GM19438 (cell line): ENCODE measurements at regions not wholly inside any gene's neighbourhood (a gene's known extent, or its start where the extent isn't known, plus 50 kb on each side); places are given as distances from the start of the nearest gene placed in this dataset.

Source experiments
- ATAC-seq: cut with Tn5 transposase; IDR thresholded peaks from one replicate; pipeline ENCODE4 v1.9.1; 2021; ENCODE audit warnings: low read depth; ENCODE audit not compliant: unreplicated experiment

- no peak for ATAC-seq
Observed at GRCh38 chr3:135840436-135840835, 125.1 kb upstream of the PPP2R3A start.

GRCh38 chr3:135844386-135844785 is 121.1 kb upstream of the PPP2R3A start:
- no peak for ATAC-seq

GRCh38 chr3:135848051-135848450 is 117.5 kb upstream of the PPP2R3A start:
- no peak for ATAC-seq

DNA sequence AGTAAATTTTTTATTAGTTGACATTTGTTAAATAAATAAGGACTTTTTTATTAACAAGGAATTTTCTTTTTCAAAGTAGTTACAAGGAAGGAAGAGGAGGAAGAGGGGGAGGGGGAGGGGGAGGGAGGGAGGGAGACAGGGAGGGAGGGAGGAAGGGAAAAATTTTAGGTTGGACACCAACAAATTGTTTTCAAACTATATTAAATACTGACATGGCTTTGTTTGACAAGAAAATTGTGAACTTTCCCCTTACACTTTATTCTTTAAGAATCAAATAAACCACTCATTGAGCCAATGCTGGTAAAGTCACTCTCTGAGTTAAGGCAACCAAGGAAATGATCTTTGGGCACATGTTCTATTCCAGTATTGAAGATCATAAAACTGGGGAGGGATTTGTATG is 115.7 kb upstream of the PPP2R3A start:
- ATAC-seq, result no peak

DNA sequence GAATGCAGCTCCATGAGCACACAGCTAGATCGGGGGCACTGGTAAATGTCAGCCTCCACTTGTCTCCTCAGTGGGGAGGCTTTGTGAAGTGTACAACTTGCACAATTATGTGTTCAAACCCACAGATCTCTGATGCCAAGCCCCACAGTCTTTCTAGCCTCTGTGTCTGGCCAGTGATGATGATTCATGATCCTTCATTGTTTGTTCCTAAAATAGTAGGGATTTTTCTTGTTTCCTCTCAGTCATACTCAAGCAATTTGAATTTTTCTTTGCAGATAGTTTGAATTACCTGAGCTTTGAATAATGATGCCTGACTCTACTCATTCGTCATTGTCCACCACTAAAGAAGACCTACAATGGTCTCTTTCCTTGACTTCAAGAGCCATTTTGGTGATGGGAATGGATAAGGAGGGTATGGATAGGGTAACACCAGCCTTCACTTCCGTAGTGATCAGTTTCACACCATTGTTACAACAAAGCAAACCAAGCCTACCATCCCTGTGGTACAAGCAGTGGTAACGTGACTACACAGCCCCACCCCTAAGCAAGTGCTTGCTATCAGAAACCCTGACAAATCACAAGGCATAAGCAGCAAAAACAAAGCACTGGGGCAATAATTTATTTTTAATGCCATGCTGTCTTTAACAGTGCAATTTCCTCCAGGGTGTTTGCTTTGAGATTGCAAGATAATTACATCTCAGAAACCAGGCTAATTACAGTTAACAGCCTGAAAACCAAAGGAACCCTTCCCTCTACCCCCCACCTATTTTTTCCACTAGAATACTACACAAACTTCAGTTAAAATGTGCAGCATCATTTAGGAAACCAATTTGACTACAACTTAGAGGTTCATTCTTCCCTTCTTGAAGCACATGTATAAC is 114.1 kb upstream of the PPP2R3A start:
- no peak for ATAC-seq

DNA sequence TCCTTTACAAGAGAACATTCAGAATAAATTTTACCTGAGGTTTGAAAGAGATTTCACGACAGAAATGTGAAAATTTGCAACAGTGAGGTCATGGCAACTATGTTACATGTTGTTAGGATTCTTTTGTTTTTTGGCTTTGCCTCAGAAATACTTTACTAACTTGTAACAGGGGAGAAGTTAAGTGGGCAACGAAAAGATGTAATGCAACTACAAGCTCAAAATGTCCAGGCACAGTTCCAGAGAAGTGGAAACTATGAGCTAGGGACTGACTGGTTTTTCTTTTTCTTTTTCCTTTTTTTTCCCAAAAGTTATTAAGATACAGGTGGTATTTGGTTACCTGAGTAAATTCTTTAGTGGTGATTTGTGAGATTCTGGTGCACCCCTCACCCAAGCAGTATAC is 111.5 kb upstream of the PPP2R3A start:
- ATAC-seq, result no peak

- ATAC-seq, result no peak
Observed at GRCh38 chr3:135860761-135861160, 104.8 kb upstream of the PPP2R3A start.

GRCh38 chr3:135862361-135862760 is 103.2 kb upstream of the PPP2R3A start:
- no peak for ATAC-seq

DNA sequence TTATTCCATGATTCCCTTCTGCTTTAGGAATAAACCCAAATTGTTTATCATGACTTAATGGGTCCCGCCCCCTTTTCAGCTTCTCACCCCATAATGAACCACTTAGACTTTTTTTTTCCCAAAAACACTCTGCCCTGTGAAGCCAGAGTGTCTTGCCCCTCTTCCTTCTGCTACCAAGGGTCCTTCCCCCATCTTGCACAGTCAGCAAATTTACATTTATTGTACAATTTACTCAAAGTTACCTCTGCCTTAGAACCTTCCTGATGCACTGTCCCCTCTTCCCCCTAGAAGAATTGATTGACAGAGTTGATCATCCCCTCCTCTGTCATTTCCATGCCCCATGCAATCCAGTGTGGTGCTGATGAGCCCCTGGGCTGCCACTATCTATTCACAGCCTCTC is 101.5 kb upstream of the PPP2R3A start:
- no peak for ATAC-seq

DNA sequence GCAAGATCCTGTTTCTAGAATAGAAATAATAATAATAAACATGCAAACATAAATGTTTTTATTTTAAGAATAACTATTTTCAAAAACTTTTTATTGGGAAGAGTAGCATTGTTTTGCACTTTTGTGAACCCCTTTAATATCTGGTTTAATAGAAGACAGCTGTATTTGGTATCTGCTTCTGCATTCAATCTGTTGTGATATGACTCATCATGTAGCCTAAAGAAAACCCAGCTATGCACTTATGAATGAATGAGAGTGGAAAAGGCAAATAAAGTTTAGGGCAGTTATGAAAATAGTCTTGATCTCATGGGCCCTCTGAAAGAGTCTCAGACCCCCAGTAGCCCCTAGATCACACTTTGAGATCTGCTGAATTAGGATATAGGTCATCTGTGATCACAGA is 100.4 kb upstream of the PPP2R3A start:
- no peak for ATAC-seq

GRCh38 chr3:135865553-135865952 is 100.0 kb upstream of the PPP2R3A start:
- no peak for ATAC-seq

DNA sequence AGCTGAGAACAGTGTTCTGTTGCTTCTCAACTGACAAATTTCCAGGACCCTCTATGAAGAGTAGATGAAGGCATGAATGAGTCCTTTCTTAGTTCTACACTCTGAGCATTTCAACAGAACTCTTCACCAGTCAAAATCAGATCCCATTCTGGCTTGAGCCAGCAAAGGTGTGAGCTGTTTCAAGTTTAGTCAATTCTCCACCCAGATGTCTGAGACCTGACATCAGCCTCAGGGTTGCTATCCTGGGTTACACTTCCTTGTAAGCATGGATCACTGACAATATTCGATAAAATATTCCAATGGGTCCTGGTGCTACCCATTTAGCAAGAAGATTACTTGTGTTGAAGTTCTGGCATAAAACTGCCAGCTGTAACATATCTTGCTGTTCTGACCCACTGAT is 97.6 kb upstream of the PPP2R3A start:
- no peak for ATAC-seq

DNA sequence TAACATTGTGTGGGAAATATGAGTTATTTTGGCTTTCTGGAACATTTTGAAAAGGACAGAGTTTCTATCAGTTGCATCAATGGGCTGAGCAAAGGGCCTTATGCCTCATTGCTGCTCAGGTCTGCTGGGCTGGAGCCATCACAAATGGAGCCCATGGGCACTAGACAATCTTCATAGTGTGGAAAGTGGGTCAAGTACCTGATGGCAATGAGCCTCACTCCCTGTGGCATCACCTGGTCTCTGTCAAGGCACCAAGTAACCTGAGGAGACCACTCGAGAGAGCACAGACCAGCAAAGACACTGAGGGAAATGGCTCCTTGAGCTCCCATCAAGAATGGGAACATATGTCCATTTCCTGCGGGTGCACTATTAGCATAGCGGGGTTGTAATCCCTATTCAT is 96.7 kb upstream of the PPP2R3A start:
- no peak for ATAC-seq

DNA sequence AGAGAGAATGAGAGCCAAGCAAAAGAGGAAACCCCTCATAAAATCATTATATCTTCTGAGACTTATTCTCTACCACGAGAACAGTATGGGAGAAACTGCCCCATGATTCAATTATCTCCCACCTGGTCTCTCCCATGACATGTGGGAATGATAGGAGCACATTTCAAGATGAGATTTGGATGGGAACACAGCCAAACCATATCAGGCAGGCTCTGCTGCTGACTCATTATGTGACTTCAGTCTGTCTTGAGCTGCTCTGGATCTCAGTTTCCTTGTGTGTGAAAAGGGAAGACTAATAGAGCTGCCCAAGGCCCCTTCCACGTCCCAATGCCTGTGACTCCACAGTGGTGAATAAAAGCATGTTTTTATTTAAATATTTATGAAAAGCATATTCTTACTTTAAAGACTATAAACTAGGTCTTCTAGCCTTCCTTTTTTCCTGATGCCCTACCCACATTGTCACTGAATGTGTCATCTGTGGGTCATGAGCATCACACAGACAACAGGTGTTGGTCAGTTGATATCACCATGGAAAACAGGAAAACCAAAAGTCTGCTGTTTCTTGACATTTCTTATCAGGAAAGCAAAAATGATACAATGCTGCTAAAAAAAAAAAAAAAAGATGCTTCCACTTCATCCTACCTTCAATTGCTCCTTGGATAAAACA is 96.0 kb upstream of the PPP2R3A start:
- no peak for ATAC-seq

DNA sequence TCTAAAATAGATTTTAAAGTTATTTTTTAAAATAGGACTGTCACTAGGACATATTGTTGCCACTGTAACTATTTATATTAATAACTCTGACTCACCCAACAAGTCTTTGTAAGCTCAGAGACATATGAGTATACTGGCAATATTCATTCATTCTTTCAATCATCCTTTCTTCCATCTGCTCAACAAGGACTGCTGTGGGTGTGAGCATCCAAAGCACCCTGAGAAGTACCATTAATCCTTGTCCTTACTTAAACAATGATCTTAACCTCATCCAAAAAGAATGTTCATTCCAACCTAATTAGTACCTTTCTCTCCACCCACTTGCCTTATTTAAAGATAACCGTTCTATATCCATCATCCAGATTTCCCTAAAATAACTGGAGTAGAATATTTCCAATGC is 94.2 kb upstream of the PPP2R3A start:
- ATAC-seq, result no peak

DNA sequence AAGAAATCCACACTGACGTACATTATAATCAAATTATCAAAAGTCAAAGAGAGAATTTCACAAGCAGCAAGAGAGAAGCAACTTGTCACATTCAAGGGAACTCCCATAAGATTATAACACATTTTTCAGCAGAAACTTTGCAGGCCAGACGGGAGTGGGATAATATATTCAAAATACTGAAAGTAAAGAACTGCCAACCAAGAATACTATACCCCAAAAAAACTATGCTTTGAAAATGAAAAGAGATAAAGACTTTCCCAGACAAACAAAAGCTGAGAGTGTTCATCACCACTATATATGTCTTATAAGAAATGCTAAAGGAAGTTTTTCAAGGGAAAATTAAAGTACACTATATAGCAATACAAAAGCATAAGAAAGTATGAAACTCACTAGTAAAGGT is 91.5 kb upstream of the PPP2R3A start:
- no peak for ATAC-seq

- ATAC-seq, result no peak
Observed at GRCh38 chr3:135878501-135878900, 87.0 kb upstream of the PPP2R3A start.

- no peak for ATAC-seq
Observed at GRCh38 chr3:135885885-135886284, 79.6 kb upstream of the PPP2R3A start.

DNA sequence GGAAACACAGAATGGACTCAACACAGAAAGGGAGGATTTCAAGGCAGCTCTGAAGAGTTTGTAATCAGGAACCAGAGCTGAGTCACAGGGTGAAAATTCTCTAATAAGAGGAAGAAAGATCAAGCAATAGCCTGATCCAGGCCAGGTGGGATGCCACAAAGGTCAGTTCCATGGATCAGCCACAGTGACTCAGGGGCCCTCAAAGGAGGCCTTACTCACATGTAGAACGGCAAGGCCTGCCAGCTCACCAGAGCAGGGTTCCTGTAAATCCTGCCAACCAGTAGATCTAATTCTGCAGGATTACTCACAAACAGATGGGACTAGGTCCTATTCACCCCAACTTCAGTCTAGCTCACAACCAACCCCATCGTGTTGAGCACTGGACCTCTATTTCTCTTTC is 78.3 kb upstream of the PPP2R3A start:
- no peak for ATAC-seq

GRCh38 chr3:135889443-135889842 is 76.1 kb upstream of the PPP2R3A start:
- no peak for ATAC-seq

DNA sequence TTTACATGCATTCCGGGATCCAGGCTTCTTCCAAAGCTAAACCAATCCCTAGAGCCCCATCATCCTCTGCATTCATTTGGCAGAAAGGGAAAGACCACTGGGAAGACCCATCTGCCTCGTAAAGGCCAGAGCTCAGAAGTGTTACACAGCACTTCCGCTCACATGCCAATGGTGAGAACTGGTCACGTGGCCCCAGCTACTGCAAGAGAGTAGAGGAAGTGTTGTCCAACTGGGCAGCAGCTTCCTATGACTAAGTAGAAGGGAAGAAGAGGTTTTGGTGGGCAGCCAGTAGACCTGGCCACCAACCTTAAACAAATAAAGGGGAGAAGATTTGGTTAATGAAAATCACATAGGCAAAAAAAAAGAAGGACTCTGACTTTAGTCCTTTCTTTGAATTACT is 74.4 kb upstream of the PPP2R3A start:
- ATAC-seq, result no peak

DNA sequence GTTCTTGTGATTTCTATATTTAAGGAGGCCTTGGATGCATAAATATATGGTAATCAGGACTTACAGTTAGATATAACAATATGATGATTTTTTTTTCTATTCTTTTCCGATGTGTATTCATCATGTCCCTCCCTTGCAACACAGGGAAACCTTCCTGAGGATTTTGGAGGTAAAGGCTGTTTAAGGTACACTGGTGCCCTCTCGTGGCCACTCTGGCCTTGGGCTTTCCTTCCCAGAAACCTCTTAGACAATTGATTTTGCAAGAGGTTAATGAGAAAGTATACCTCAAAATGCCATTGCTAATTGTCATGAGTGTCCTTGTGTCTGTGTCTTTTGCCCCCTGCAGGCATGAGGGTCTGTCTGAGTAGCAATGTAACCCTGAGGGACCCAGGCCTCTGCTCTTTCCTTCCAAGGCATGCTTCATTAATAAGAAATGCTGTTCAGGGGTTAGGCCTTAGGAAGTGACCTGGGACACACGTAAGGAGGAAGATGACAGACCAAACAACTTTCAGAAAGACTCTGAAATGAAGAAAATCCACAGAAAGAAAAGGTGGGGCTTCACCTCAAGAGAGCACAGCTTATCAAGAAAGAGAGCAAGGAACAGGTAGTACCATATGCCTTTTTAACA is 70.3 kb upstream of the PPP2R3A start:
- no peak for ATAC-seq
